ENCODE measurements at regions not wholly inside any gene's neighbourhood (a gene's known extent, or its start where the extent isn't known, plus 50 kb on each side); places are given as distances from the start of the nearest gene placed in this dataset.
"Not testable (repeated sequence)": the region's sequence is repeated elsewhere in the genome, so short reads cannot be mapped to it uniquely, and the experiment has no call there.

GRCh38 chr15:20346082-20346805, 195.4 kb downstream of the GOLGA6L6 start:
- no peak for DNase-seq (ENCODE audit: low read depth in 2 of 2)

DNA sequence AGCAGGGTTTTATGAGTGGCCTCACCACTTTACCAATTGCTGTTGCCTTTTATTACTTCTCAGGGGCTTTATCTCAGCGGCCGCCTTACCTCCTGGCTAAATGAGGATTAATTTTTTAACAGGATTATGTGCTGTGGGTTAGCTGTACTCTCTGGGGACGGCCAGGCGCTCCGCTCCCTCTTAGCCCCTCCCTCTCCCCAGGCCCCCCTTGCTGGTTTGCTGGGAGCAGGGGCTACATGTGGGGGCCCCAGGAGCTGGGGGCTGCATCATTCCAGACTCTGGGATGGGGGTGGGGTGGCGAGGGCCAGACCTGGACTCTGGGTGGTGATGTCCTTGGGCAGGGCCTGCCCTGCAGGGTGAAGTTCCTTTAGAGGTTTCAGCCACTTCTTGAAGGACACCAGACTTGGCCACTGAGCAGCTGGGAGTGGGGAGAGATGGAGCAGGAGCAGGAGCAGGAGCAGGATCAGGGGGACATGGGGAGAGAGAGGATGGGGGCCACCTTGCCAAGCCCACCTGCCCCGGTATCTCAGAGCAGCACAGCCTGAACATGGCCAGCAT, 196.1 kb downstream of the GOLGA6L6 start:
- DNase-seq (ENCODE audit: low read depth in 2 of 2) = no peak

GRCh38 chr15:20344601-20345400, 196.8 kb downstream of the GOLGA6L6 start:
- no peak for DNase-seq (ENCODE audit: low read depth in 2 of 2)

- not testable (repeated sequence) for DNase-seq (ENCODE audit: low read depth in 2 of 2)
Observed at GRCh38 chr15:20343395-20344211, 198.0 kb downstream of the GOLGA6L6 start.

DNA sequence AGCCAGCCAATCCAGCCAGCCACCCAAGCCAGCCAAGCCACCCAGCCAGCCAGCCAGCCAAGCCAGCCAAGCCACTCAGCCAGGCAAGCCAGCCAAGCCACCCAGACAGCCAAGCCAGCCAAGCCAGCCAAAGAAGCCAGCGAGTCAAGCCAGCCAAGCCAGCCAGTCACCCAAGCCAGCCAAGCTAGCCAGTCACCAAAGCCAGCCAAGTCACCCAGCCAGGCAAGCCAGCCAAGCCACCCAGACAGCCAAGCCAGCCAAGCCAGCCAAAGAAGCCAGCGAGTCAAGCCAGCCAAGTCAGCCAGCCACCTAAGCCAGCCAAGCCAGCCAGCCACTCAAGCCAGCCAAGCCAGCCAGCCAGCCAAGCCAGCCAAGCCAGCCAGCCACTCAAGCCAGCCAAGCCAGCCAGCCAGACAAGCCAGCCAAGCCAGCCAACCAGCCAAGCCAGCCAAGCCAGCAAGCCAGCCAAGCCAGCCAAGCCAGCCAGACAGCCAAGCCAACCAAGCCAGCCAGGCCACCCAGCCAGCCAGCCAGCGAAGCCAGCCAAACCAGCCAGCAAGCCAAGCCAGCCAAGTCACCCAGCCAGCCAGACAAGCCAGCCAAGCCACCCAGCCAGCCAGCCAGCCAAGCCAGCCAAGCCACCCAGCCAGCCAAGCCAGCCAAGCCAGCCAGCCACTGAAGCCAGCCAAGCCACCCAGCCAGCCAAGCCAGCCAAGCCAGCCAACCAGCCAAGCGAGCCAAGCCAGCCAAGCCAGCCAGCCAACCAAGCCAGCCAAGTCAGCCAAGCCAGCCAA, 198.8 kb downstream of the GOLGA6L6 start:
- not testable (repeated sequence) for DNase-seq (ENCODE audit: low read depth in 2 of 2)

DNA sequence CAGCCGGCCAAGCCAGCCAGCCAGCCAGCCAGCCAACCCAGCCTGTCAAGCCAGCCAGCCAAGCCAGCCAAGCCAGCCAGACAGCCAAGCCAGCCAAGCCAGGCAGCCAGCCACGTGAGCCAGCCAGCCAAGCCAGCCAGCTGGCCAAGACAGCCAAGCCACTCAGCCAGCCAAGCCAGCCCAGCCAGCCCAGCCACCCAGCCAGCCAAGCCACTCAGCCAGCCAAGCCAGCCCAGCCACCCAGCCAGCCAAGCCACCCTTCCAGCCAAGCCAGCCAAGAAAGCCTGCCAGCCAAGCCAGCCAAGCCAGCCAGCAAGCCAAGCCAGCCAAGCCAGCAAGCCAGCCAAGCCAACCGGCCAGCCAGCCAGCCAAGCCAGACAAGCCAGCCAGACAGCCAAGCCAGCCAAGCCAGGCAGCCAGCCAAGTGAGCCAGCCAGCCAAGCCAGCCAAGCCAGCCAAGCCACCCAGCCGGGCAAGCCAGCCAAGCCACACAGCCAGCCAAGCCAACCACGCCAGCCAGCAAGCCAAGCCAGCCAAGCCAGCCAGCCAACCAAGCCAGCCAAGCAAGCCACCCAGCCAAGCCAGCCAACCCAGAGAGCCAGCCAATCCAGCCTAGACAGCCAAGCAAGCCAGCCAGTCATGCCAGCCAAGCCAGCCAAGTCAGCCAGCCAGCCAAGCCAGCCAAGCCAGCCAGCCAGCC, 199.5 kb downstream of the GOLGA6L6 start:
- no peak for DNase-seq (ENCODE audit: low read depth in 2 of 2)

DNA sequence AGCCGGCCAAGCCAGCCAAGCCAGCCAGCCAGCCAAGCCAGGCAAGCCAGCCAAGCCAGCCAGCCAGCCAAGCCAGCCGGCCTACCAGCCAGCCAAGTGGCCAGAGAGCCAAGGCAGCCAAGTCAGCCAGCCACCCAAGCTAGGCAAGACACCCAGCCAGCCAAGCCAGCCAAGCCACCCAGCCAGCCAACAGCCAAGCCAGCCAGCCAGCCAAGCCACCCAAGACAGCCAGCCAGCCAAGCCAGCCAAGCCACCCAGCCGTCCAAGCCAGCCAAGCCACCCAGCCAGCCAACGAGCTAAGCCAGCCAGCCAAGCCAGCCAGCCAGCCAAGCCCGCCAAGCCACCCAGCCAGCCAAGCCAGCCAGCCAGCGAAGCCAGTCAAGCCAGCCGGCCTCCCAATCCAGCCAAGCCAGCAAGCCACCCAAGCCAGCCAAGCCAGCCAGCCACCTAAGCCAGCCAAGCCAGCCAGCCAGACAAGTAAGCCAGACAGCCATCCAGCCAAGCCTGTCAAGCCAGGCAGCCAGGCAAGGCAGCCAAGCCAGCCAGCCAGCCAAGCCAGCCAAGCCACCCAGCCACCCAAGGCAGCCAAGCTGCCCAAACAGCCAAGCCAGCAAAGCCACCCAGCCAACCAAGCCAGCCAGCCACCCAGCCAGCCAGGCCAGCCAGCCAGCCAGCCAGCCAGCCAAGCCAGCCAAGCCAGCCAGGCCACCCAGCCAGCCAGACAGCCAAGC, 200.5 kb downstream of the GOLGA6L6 start:
- DNase-seq (ENCODE audit: low read depth in 2 of 2) = no peak

GRCh38 chr15:20340331-20340811, 201.2 kb downstream of the GOLGA6L6 start:
- no peak for DNase-seq (ENCODE audit: low read depth in 2 of 2)

- not testable (repeated sequence) for DNase-seq (ENCODE audit: low read depth in 2 of 2)
Observed at GRCh38 chr15:20339086-20339791, 202.4 kb downstream of the GOLGA6L6 start.

GRCh38 chr15:20338671-20339070, 202.9 kb downstream of the GOLGA6L6 start:
- DNase-seq (ENCODE audit: low read depth in 2 of 2) = not testable (repeated sequence)

DNA sequence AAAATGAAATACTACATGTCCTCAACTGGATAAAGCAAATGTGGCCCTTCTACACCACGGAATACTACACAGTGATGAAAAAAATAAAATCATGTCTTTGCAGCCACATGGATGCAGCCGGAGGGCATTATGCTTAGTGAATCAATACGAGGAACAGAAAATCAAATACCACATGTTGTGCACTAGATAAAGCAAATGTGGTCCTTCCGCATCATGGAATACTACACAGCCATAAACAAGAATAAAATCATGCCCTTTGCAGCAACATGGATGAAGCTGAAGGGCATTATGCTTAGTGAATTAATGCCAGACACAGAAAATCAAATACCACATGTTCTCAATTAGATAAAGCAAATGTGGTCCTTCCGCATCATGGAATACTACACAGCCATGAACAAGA, 204.4 kb downstream of the GOLGA6L6 start:
- DNase-seq (ENCODE audit: low read depth in 2 of 2) = not testable (repeated sequence)

DNA sequence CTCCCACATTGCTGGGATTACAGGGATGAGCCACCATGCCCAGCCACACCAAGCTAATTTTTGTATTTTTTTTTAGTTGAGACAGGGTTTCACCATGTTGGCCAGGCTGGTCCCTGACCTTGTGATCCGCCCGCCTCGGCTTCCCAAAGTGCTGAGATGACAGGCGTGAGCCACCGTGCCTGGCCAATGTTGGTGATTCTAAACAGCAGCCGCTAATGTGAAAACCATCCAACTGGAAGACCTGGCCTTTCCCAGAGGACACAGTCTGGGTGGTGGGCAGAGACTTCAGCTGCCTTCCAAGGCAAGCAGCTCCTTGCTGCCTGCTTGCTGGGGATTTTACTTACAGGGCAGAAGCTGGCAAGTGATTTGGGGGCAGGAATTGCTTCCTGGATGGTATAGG, 207.1 kb downstream of the GOLGA6L6 start:
- DNase-seq (ENCODE audit: low read depth in 2 of 2) = not testable (repeated sequence)

- not testable (repeated sequence) for DNase-seq (ENCODE audit: low read depth in 2 of 2)
Observed at GRCh38 chr15:20325751-20326150, 215.8 kb downstream of the GOLGA6L6 start.

- DNase-seq (ENCODE audit: low read depth in 2 of 2) = not testable (repeated sequence)
Observed at GRCh38 chr15:20317132-20317531, 224.5 kb downstream of the GOLGA6L6 start.

DNA sequence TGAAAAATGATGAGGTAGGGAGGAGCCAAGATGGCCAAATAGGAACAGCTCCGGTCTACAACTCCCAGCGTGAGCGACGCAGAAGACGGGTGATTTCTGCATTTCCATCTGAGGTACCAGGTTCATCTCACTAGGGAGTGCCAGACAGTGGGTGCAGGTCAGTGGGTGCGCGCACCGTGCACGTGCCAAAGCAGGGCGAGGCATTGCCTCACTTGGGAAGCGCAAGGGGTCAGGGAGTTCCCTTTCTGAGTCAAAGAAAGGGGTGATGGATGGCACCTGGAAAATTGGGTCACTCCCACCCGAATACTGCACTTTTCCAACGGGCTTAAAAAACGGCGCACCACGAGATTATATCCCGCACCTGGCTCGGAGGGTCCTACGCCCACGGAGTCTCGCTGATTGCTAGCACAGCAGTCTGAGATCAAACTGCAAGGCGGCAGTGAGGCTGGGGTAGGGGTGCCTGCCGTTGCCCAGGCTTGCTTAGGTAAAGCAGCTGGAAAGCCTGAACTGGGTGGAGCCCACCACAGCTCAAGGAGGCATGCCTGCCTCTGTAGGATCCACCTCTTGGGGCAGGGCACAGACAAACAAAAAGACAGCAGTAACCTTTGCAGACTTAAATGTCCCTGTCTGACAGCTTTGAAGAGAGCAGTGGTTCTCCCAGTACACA, 230.5 kb downstream of the GOLGA6L6 start:
- not testable (repeated sequence) for DNase-seq (ENCODE audit: low read depth in 2 of 2)

DNA sequence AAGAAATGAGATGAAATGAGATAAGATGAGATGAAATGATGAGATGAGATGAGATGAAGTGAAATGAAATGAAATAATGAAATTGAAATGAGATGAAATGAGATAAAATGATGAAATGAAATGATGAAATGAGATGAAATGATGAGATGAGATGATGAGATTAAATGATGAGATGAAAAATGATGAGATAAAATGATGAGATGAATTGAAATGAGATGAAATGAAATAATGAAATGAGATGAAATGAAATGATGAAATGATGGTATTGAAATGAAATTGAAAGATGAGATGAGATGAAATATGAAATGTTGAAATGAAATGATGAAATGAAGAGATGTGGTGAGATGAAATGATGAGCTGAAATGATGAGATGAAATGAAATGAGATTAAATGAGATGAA, 231.0 kb downstream of the GOLGA6L6 start:
- DNase-seq (ENCODE audit: low read depth in 2 of 2) = no peak

DNA sequence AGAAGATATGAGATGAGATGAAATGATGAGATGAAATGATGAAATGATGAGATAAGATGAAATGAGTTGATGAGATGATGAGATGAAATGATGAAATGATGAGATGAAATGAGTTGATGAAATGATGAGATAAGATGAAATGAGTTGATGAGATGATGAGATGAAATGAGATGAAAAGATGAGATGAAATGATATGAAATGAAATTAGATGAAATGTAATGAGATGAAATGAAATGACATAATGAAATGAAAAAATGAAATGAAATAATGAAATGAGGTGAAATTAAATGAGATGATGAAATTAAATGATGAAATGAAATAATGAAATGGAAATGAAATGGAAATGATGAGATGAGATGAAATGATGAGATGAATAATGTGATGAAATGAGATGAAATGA, 231.6 kb downstream of the GOLGA6L6 start:
- DNase-seq (ENCODE audit: low read depth in 2 of 2) = not testable (repeated sequence)

DNA sequence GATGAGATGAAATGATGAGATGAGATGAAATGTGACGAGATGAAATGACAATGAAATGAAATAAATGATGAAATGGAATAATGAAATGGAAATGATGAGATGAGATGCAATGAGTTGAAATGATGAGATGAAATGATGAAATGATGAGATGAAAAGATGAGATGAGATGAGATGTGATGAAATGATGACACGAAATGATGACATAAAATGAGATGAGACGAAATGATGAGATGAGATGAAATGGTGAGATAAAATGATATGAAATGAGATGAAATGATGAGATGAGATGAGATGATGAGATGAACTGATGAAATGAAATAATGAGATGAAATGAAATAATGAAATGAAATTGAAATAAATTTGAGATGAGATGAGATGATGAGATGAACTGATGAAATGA, 232.2 kb downstream of the GOLGA6L6 start:
- DNase-seq (ENCODE audit: low read depth in 2 of 2) = not testable (repeated sequence)

All from stimulated activated CD8-positive, alpha-beta memory T cell treated with anti-CD3 and anti-CD28 coated beads, Interleukin-7, amount 100 ng/mL, for 4 hours (primary cell).